ENCODE measurements at regions not wholly inside any gene's neighbourhood (a gene's known extent, or its start where the extent isn't known, plus 50 kb on each side); places are given as distances from the start of the nearest gene placed in this dataset.

- DNase-seq (ENCODE audit: low spot score): no peak
Observed at GRCh38 chr5:145506185-145506850, 328.8 kb downstream of the PRELID2 start.

GRCh38 chr5:145502906-145503305, 332.2 kb downstream of the PRELID2 start:
- no peak for DNase-seq (ENCODE audit: low spot score)

DNA sequence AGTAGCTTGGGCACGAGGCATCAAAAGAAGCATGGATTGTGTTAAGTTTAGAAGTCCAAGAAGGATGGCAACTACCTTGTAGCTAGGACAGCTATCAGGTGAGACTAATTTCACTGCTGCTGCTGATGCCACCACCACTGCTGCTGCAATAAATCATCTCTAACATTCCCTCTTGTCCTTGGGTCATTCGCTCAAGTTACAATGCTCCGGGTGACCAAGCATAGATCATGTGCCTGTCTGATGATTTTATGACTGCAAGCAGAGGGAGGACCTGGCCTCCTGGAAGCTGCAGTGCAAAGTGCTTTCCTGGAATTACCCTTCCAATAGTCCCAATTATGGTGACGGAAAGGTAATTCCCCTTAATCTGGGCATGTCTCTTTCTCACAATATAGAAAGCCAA, 334.4 kb downstream of the PRELID2 start:
- peak; percentile 37 for DNase-seq (ENCODE audit: low spot score)

- DNase-seq (ENCODE audit: low spot score): no peak
Observed at GRCh38 chr5:145499483-145499882, 335.7 kb downstream of the PRELID2 start.

- no peak for DNase-seq (ENCODE audit: low spot score)
Observed at GRCh38 chr5:145497052-145497451, 338.1 kb downstream of the PRELID2 start.

- DNase-seq (ENCODE audit: low spot score): no peak
Observed at GRCh38 chr5:145495741-145496140, 339.4 kb downstream of the PRELID2 start.

GRCh38 chr5:145495196-145495595, 339.9 kb downstream of the PRELID2 start:
- no peak for DNase-seq (ENCODE audit: low spot score)

- DNase-seq (ENCODE audit: low spot score): no peak
Observed at GRCh38 chr5:145493435-145493834, 341.7 kb downstream of the PRELID2 start.

- DNase-seq (ENCODE audit: low spot score): no peak
Observed at GRCh38 chr5:145489516-145489915, 345.6 kb downstream of the PRELID2 start.

DNA sequence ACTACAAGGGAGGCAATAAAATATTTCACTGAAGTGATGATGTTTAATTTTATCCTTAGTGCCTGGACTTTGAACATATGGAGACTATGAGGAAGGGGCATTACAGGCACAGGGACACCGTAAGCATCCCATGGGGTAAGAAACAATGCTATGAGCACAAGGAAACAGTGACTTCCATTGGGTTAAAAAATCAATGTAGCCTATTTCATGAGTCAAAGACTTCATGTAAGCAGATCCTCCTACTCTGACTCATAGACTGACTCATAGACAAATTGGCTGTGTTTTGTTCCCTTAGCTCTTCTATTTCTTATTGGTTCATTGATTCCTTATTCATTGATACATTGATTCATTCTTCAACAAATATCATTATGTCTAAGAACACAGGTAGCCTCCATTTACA, 351.0 kb downstream of the PRELID2 start:
- no peak for DNase-seq (ENCODE audit: low spot score)

GRCh38 chr5:145483212-145483611, 351.9 kb downstream of the PRELID2 start:
- no peak for DNase-seq (ENCODE audit: low spot score)

- no peak for DNase-seq (ENCODE audit: low spot score)
Observed at GRCh38 chr5:145479857-145480256, 355.3 kb downstream of the PRELID2 start.

GRCh38 chr5:145479271-145479670, 355.9 kb downstream of the PRELID2 start:
- DNase-seq (ENCODE audit: low spot score): no peak

GRCh38 chr5:145478651-145479050, 356.5 kb downstream of the PRELID2 start:
- no peak for DNase-seq (ENCODE audit: low spot score)

DNA sequence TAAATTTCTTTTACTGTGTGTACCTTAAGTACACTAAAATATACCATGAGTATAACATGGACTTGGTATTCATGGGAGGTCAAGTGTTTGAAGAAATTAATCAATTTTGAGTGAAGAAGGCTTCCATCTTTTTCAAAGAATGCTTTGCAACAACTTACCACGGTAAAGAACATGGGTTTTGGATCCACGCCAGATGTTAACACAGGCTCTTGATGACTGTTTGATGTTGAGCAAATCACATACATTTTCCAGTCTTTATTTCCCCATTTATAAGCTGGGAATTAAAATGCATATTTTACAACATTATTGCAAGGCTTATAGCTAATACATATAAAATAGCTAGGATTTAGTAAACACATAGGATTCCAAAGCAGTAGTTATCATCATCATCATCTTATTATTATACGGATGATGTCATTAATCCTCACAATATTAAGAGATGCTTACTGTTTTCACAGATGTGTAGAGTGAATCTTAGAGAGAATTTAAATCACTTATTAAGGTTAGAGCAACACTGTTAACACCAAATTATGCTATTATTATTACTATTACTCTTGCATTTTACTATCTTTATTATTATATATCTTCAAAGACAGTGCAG, 362.0 kb downstream of the PRELID2 start:
- no peak for DNase-seq (ENCODE audit: low spot score)

DNA sequence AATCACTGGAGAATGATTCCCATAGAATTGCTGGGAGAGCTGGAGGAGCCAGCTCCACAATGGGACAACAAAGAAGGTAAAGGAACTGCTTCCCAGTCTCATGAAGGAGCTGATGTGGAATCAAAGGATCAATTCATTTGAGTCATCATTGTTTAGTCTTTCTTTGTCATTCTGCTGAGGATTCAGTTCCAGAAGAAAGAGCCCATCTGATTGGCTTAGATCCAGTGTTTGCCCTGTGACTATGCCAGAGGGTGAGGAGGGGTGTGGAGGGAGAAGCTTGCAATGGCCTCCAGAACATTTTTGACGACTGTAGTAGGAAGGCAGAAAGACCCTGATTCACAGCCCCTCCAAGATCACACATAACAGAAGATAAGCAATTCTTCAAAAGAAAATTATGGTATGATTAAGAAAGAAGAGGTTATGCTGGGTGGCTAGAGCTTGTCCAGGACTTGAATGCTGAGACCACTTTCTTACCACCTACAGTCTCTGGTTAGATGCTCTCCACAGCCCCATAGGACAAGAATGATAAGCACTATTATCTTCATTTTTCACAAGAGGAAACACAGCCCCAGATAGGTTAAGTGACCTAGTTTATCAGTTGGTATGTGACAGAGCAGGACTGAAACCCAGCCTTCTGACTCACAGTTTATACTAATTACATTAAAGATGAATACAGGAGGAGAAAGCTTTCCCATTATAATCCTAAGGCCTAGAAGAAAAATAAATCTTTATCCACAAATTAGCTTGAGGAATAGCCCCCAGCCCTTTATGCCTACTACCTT, 363.1 kb downstream of the PRELID2 start:
- DNase-seq (ENCODE audit: low spot score): no peak

DNA sequence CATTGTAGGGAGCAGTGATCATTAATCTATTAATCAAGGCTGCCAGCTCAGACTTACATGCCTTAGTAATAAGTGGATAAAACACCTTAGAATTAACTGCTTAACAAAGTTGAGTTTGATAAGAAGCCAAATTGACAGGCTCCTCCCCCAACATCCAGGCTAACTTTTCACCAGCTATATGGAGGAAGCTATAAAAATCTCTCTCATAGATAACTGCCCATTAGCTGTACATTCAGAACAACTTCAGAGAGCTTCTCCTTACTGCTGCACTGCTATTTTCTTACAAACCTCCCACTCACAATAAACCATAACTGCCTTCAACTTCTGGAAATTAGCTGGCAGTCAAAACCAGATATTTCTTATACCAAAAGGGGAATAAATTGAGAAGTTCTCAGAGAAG, 364.1 kb downstream of the PRELID2 start:
- DNase-seq (ENCODE audit: low spot score): no peak

- no peak for DNase-seq (ENCODE audit: low spot score)
Observed at GRCh38 chr5:145470396-145470979, 364.7 kb downstream of the PRELID2 start.

DNA sequence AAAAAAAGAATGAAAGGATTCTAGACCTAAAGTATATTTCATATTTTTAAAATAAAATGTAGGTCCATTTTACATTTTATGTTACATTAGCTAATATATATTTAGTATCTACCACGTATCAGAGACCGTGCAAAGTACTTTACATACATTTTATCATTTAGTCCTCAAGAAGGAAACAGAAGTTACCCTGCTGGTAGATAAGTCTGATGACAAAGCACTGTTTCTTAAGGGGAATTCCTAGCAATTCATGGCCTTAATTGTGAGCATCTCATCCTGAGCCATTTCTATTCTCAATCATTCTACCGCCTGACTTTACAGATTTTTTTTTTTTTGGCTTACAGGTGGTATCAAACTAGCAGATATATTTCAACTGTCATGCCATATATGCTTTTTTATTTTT, 367.7 kb downstream of the PRELID2 start:
- no peak for DNase-seq (ENCODE audit: low spot score)

GRCh38 chr5:145466533-145466932, 368.6 kb downstream of the PRELID2 start:
- no peak for DNase-seq (ENCODE audit: low spot score)

GRCh38 chr5:145465474-145466263, 369.5 kb downstream of the PRELID2 start:
- DNase-seq (ENCODE audit: low spot score): no peak

DNA sequence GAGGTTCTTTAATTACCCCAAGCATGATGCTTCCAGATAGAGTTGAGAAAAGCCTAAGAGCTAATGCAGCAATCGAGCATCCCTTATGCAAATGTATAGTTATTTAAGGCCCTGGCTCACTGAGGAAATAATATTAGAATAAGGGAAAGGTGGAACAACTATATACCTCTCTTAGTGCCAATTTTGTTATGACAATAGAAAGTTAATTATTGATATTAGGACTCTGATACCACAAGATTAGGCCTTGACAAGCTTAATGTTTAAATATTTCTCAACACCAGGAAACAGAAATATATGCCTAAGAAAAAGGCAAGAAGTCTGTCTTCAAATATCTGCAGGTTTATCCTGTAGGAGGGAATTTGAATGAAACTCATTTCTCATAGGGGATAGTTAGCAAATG, 371.0 kb downstream of the PRELID2 start:
- no peak for DNase-seq (ENCODE audit: low spot score)

Data from HuH-7 (cell line).